ENCODE measurements at regions not wholly inside any gene's neighbourhood (a gene's known extent, or its start where the extent isn't known, plus 50 kb on each side); places are given as distances from the start of the nearest gene placed in this dataset.

DNA sequence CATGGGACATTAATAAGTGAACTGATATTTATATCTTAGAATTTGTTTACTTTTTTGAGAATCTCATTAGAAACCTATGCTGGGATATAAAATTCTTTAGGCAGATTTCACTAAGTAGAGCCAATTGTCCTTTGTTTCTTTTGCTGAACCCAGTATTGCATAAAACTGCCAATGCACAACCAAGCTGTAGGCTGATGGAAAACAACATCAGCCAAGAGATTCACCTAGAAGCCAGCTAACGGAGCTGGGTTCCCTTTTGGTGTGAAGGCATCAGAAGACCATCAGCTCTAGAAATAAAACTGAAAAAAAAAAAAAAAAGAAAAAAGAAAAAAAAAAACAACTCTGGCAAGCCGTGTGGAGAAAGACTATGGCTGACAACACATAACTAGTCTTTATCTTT lies 328.2 kb upstream of the PDE3A start:
- TF ChIP-seq REST (IDR thresholded peaks at IDR 0.05; ENCODE audit: low read depth) (no peak), EP300 (IDR thresholded peaks at IDR 0.05; ENCODE audit: borderline replicate concordance) (no peak), MAX (IDR thresholded peaks at IDR 0.05) (no peak), TCF12 (IDR thresholded peaks at IDR 0.05; ENCODE audit: low read depth) (no peak)
